ENCODE measurements at regions not wholly inside any gene's neighbourhood (a gene's known extent, or its start where the extent isn't known, plus 50 kb on each side); places are given as distances from the start of the nearest gene placed in this dataset.

GRCh38 chr1:229037806-229038405 is 233.0 kb upstream of the RAB4A start:
- H3K27ac Mint-ChIP-seq (ENCODE audit: unreplicated experiment) = no peak overlapping the region
- H3K9me3 Mint-ChIP-seq (ENCODE audit: unreplicated experiment) = no peaks in the 10 kb centered on the region
- H3K36me3 Mint-ChIP-seq (ENCODE audit: unreplicated experiment) = no peaks in the 10 kb centered on the region
- no peak for DNase-seq (ENCODE audit: extremely low spot score, unreplicated experiment)
- no peak overlapping the region for H3K4me3 Mint-ChIP-seq (ENCODE audit: unreplicated experiment)
- no peaks in the 10 kb centered on the region for H3K4me1 Mint-ChIP-seq (ENCODE audit: unreplicated experiment)
- H3K27me3 Mint-ChIP-seq (ENCODE audit: unreplicated experiment) = peaks cover 72% of the 10 kb centered on the region
- TF ChIP-seq, protein P1, sequence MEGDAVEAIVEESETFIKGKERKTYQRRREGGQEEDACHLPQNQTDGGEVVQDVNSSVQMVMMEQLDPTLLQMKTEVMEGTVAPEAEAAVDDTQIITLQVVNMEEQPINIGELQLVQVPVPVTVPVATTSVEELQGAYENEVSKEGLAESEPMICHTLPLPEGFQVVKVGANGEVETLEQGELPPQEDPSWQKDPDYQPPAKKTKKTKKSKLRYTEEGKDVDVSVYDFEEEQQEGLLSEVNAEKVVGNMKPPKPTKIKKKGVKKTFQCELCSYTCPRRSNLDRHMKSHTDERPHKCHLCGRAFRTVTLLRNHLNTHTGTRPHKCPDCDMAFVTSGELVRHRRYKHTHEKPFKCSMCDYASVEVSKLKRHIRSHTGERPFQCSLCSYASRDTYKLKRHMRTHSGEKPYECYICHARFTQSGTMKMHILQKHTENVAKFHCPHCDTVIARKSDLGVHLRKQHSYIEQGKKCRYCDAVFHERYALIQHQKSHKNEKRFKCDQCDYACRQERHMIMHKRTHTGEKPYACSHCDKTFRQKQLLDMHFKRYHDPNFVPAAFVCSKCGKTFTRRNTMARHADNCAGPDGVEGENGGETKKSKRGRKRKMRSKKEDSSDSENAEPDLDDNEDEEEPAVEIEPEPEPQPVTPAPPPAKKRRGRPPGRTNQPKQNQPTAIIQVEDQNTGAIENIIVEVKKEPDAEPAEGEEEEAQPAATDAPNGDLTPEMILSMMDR (IDR thresholded peaks at IDR 0.05) = no peak

GRCh38 chr1:229040630-229041358 is 230.1 kb upstream of the RAB4A start:
- DNase-seq (ENCODE audit: extremely low spot score, unreplicated experiment) = no peak
- Mint-ChIP-seq H3K27ac (ENCODE audit: unreplicated experiment) (no peak overlapping the region), H3K9me3 (ENCODE audit: unreplicated experiment) (no peaks in the 10 kb centered on the region), H3K27me3 (ENCODE audit: unreplicated experiment) (peaks cover 79% of the 10 kb centered on the region), H3K4me3 (ENCODE audit: unreplicated experiment) (no peak overlapping the region), H3K4me1 (ENCODE audit: unreplicated experiment) (no peaks in the 10 kb centered on the region), H3K36me3 (ENCODE audit: unreplicated experiment) (no peaks in the 10 kb centered on the region)
- TF ChIP-seq, protein P1 (IDR thresholded peaks at IDR 0.05) = no peak

DNA sequence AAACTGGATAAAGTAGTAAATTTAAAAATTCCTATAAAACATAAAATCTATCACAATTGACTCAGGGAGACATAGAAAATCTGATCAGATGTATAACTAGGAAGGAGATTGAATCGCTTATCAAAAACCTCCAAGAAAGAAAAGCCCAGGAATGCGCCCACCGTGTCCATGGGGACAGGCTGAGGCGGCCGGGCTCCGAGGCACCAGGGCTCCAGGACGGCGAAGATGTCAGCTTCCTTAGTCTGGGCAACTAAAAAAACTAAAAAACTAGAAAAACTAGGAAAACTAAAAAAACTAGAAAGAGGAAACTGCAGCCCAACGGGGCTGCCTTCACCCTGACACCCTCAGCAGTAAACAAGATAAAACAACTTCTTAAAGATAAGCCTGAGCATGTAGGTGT is 229.0 kb upstream of the RAB4A start:
- Mint-ChIP-seq H3K27ac (ENCODE audit: unreplicated experiment) (no peak overlapping the region), H3K27me3 (ENCODE audit: unreplicated experiment) (peaks cover 76% of the 10 kb centered on the region), H3K36me3 (ENCODE audit: unreplicated experiment) (no peaks in the 10 kb centered on the region), H3K9me3 (ENCODE audit: unreplicated experiment) (no peaks in the 10 kb centered on the region), H3K4me1 (ENCODE audit: unreplicated experiment) (no peaks in the 10 kb centered on the region), H3K4me3 (ENCODE audit: unreplicated experiment) (no peak overlapping the region)
- DNase-seq (ENCODE audit: extremely low spot score, unreplicated experiment) = no peak
- TF ChIP-seq, protein P1 (IDR thresholded peaks at IDR 0.05) = no peak

- H3K27ac Mint-ChIP-seq (ENCODE audit: unreplicated experiment) = no peak overlapping the region
- H3K4me1 Mint-ChIP-seq (ENCODE audit: unreplicated experiment) = no peaks in the 10 kb centered on the region
- no peak for DNase-seq (ENCODE audit: extremely low spot score, unreplicated experiment)
- peaks cover 77% of the 10 kb centered on the region for H3K27me3 Mint-ChIP-seq (ENCODE audit: unreplicated experiment)
- no peak overlapping the region for H3K4me3 Mint-ChIP-seq (ENCODE audit: unreplicated experiment)
- H3K9me3 Mint-ChIP-seq (ENCODE audit: unreplicated experiment) = no peaks in the 10 kb centered on the region
- TF ChIP-seq, protein P1 (IDR thresholded peaks at IDR 0.05) = no peak
- H3K36me3 Mint-ChIP-seq (ENCODE audit: unreplicated experiment) = no peaks in the 10 kb centered on the region
These were observed 228.4 kb upstream of the RAB4A start for GRCh38 chr1:229042482-229042881.

- Mint-ChIP-seq H3K4me1 (ENCODE audit: unreplicated experiment) (no peaks in the 10 kb centered on the region), H3K4me3 (ENCODE audit: unreplicated experiment) (no peak overlapping the region), H3K27me3 (ENCODE audit: unreplicated experiment) (peaks cover 77% of the 10 kb centered on the region), H3K27ac (ENCODE audit: unreplicated experiment) (no peak overlapping the region), H3K36me3 (ENCODE audit: unreplicated experiment) (no peaks in the 10 kb centered on the region), H3K9me3 (ENCODE audit: unreplicated experiment) (no peaks in the 10 kb centered on the region)
- TF ChIP-seq, protein P1 (IDR thresholded peaks at IDR 0.05) = no peak
- DNase-seq (ENCODE audit: extremely low spot score, unreplicated experiment) = no peak
These were observed 227.8 kb upstream of the RAB4A start for GRCh38 chr1:229043115-229043514.

Measured in osteocyte (in vitro differentiated cells).